ENCODE measurements at regions not wholly inside any gene's neighbourhood (a gene's known extent, or its start where the extent isn't known, plus 50 kb on each side); places are given as distances from the start of the nearest gene placed in this dataset.

DNA sequence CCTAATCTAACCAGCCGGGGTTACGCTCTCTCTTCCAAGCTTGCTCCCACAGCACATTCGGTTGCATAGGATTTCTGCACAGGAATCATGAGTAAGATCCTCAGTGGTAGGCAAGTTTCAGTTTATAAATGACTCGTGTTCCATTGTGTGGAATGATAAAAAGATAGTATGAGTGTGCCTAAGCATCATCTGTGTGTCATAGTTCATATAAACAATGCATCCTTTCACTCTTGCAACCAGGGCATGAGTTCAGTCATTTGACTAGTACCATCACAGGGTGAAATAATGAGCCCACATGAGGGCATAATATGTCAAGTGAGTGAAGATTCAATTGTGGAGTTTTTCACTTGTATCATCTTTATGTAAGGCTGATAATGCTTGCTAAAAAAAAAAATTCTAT is 417.1 kb upstream of the CDH2 start:
- Mint-ChIP-seq H3K4me1 (ENCODE audit: low read depth) (peaks cover 29% of the 10 kb centered on the region), H3K27ac (peak overlapping the region; percentile 70), H3K9me3 (peaks cover 4% of the 10 kb centered on the region), H3K4me3 (peak overlapping the region; percentile 73), H3K36me3 (ENCODE audit: low read depth) (peaks cover 10% of the 10 kb centered on the region), H3K27me3 (ENCODE audit: insufficient read depth) (no peaks in the 10 kb centered on the region)
- peak; percentile 46 for DNase-seq
- TF ChIP-seq CTCF (IDR thresholded peaks at IDR 0.05), result no peak

- Mint-ChIP-seq H3K27me3 (ENCODE audit: insufficient read depth) (no peaks in the 10 kb centered on the region), H3K36me3 (ENCODE audit: low read depth) (no peaks in the 10 kb centered on the region), H3K9me3 (no peaks in the 10 kb centered on the region), H3K4me1 (ENCODE audit: low read depth) (peaks cover 49% of the 10 kb centered on the region), H3K27ac (peak overlapping the region; percentile 54; the same call in 1 of the 2 replicates), H3K4me3 (no peak overlapping the region)
- TF ChIP-seq CTCF (IDR thresholded peaks at IDR 0.05), result no peak
- peak; percentile 26 for DNase-seq
Observed at GRCh38 chr18:28588884-28589549, 412.1 kb upstream of the CDH2 start.

DNA sequence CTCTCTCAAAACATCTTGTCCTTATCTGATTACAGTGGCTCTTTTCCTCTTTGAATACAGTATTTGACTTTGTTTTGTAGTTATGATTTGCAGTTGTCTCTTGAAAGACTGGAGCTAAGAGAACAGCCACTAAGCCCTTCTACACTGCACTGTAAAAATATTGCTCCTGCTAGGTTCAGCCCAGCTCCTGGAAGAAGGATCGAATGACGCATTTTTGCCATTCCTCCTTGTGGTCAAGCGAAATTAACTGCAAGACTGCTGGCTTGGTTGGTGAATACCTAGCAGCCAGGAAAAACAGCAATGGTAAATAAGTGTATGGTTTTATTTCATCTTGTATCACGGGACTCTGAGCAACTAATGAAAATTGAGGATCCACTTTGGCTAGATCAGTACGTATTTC is 407.8 kb upstream of the CDH2 start:
- Mint-ChIP-seq H3K27ac (peak overlapping the region; percentile 79), H3K27me3 (ENCODE audit: insufficient read depth) (no peaks in the 10 kb centered on the region), H3K4me1 (ENCODE audit: low read depth) (peaks cover 64% of the 10 kb centered on the region), H3K9me3 (no peaks in the 10 kb centered on the region), H3K36me3 (ENCODE audit: low read depth) (no peaks in the 10 kb centered on the region), H3K4me3 (peak overlapping the region; percentile 50)
- DNase-seq, result peak; percentile 90
- TF ChIP-seq CTCF (IDR thresholded peaks at IDR 0.05), result peak; percentile 21; the same call in 1 of the 2 replicates

- Mint-ChIP-seq H3K27ac (no peak overlapping the region), H3K27me3 (ENCODE audit: insufficient read depth) (no peaks in the 10 kb centered on the region), H3K4me1 (ENCODE audit: low read depth) (peaks cover 52% of the 10 kb centered on the region), H3K4me3 (no peak overlapping the region), H3K9me3 (no peaks in the 10 kb centered on the region), H3K36me3 (ENCODE audit: low read depth) (no peaks in the 10 kb centered on the region)
- no peak for DNase-seq
- TF ChIP-seq CTCF (IDR thresholded peaks at IDR 0.05), result no peak
Observed at GRCh38 chr18:28582724-28583123, 405.8 kb upstream of the CDH2 start.

DNA sequence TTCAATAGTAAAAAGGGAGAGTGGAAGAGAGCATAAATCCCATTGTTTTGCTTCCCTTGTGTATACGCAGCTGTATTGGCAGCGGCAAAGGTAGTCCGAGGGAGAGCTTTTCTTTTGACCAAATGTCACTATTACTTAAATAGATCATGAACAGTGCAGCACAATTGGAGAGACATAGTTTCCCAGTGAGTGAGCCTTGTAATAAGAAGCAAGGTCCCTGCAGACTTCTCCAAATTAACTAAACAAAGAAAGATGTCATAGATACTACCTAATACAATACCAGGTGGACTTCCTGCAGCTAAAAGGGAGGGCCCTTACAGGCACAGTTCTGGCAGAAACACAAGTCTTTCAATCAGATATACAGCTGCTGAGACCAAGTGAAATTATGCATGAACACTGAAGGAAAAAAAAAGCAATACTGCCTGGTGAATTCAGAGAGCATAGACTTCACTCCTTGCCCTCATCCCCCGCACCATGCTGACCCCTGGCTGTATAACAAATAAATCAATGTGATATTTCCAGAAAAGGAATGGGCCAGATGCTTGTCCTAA is 404.7 kb upstream of the CDH2 start:
- no peak for DNase-seq
- no peaks in the 10 kb centered on the region; the same call in 1 of the 2 replicates for H3K27me3 Mint-ChIP-seq (ENCODE audit: insufficient read depth)
- H3K4me1 Mint-ChIP-seq (ENCODE audit: low read depth), result peaks cover 59% of the 10 kb centered on the region
- no peaks in the 10 kb centered on the region for H3K36me3 Mint-ChIP-seq (ENCODE audit: low read depth)
- no peak overlapping the region for H3K4me3 Mint-ChIP-seq
- H3K27ac Mint-ChIP-seq, result no peak overlapping the region
- H3K9me3 Mint-ChIP-seq, result no peaks in the 10 kb centered on the region
- no peak for TF ChIP-seq CTCF (IDR thresholded peaks at IDR 0.05)

Measured in HFFc6 (cell line).